Stimulated activated CD4-positive, alpha-beta T cell treated with anti-CD3 and anti-CD28 coated beads, Interleukin-15, amount 100 ng/mL, for 48 hours (primary cell): ENCODE measurements at regions not wholly inside any gene's neighbourhood (a gene's known extent, or its start where the extent isn't known, plus 50 kb on each side); places are given as distances from the start of the nearest gene placed in this dataset.

Experiments
- DNase-seq, 2 donors: peaks; one replicate each; pipeline ENCODE4 v3.0.0-alpha.2; 2020; ENCODE audit warnings: low read depth in 2 of 2

- DNase-seq, result no peak
Measured at GRCh38 chr7:28361551-28361950, 50.8 kb upstream of the CREB5 start.

GRCh38 chr7:28362182-28362581, 50.1 kb upstream of the CREB5 start:
- DNase-seq, result no peak
